ENCODE measurements at regions not wholly inside any gene's neighbourhood (a gene's known extent, or its start where the extent isn't known, plus 50 kb on each side); places are given as distances from the start of the nearest gene placed in this dataset.
A peak's percentile ranks its signal among the peaks of the same experiment; 100 is the strongest.

- H3K9me3 Mint-ChIP-seq, result peaks cover 5% of the 10 kb centered on the region
- no peak overlapping the region for H3K4me3 Mint-ChIP-seq
- no peaks in the 10 kb centered on the region for H3K27me3 Mint-ChIP-seq
- H3K4me1 Mint-ChIP-seq, result no peaks in the 10 kb centered on the region
- H3K36me3 Mint-ChIP-seq, result no peaks in the 10 kb centered on the region
- no peak overlapping the region for H3K27ac Mint-ChIP-seq
- no peak for ATAC-seq
These were observed 269.3 kb downstream of the DMRT2 start for GRCh38 chr9:1319436-1319835.

GRCh38 chr9:1320051-1320557 is 269.9 kb downstream of the DMRT2 start:
- no peaks in the 10 kb centered on the region for H3K27me3 Mint-ChIP-seq
- H3K36me3 Mint-ChIP-seq, result no peaks in the 10 kb centered on the region
- H3K4me3 Mint-ChIP-seq, result no peak overlapping the region
- H3K27ac Mint-ChIP-seq, result no peak overlapping the region
- H3K9me3 Mint-ChIP-seq, result peaks cover 5% of the 10 kb centered on the region
- ATAC-seq, result no peak
- no peaks in the 10 kb centered on the region for H3K4me1 Mint-ChIP-seq

- no peaks in the 10 kb centered on the region for H3K4me1 Mint-ChIP-seq
- no peak overlapping the region for H3K27ac Mint-ChIP-seq
- no peaks in the 10 kb centered on the region for H3K27me3 Mint-ChIP-seq
- peaks cover 5% of the 10 kb centered on the region for H3K9me3 Mint-ChIP-seq
- H3K36me3 Mint-ChIP-seq, result no peaks in the 10 kb centered on the region
- ATAC-seq, result no peak
- no peak overlapping the region for H3K4me3 Mint-ChIP-seq
These were observed 270.5 kb downstream of the DMRT2 start for GRCh38 chr9:1320607-1321195.

- no peak for ATAC-seq
- Mint-ChIP-seq H3K9me3 (no peaks in the 10 kb centered on the region), H3K27ac (no peak overlapping the region), H3K4me3 (no peak overlapping the region), H3K27me3 (no peaks in the 10 kb centered on the region), H3K4me1 (no peaks in the 10 kb centered on the region), H3K36me3 (no peaks in the 10 kb centered on the region)
These were observed 277.3 kb downstream of the DMRT2 start for GRCh38 chr9:1327467-1327866.

GRCh38 chr9:1328341-1328740 is 278.2 kb downstream of the DMRT2 start:
- no peaks in the 10 kb centered on the region for H3K36me3 Mint-ChIP-seq
- no peaks in the 10 kb centered on the region for H3K4me1 Mint-ChIP-seq
- ATAC-seq, result no peak
- H3K9me3 Mint-ChIP-seq, result no peaks in the 10 kb centered on the region
- H3K27me3 Mint-ChIP-seq, result no peaks in the 10 kb centered on the region
- no peak overlapping the region for H3K27ac Mint-ChIP-seq
- no peak overlapping the region for H3K4me3 Mint-ChIP-seq

GRCh38 chr9:1331546-1332038 is 281.4 kb downstream of the DMRT2 start:
- Mint-ChIP-seq H3K4me1 (no peaks in the 10 kb centered on the region), H3K27ac (no peak overlapping the region), H3K27me3 (no peaks in the 10 kb centered on the region), H3K9me3 (no peaks in the 10 kb centered on the region), H3K4me3 (no peak overlapping the region), H3K36me3 (no peaks in the 10 kb centered on the region)
- no peak for ATAC-seq

GRCh38 chr9:1332156-1332555 is 282.0 kb downstream of the DMRT2 start:
- no peak overlapping the region for H3K4me3 Mint-ChIP-seq
- no peak overlapping the region for H3K27ac Mint-ChIP-seq
- no peaks in the 10 kb centered on the region for H3K27me3 Mint-ChIP-seq
- H3K4me1 Mint-ChIP-seq, result no peaks in the 10 kb centered on the region
- H3K36me3 Mint-ChIP-seq, result no peaks in the 10 kb centered on the region
- ATAC-seq, result no peak
- no peaks in the 10 kb centered on the region for H3K9me3 Mint-ChIP-seq

GRCh38 chr9:1335174-1335573 is 285.0 kb downstream of the DMRT2 start:
- H3K27ac Mint-ChIP-seq, result no peak overlapping the region
- ATAC-seq, result peak; percentile 49
- no peaks in the 10 kb centered on the region for H3K4me1 Mint-ChIP-seq
- no peak overlapping the region for H3K4me3 Mint-ChIP-seq
- H3K27me3 Mint-ChIP-seq, result no peaks in the 10 kb centered on the region
- no peaks in the 10 kb centered on the region for H3K36me3 Mint-ChIP-seq
- no peaks in the 10 kb centered on the region for H3K9me3 Mint-ChIP-seq

- H3K4me3 Mint-ChIP-seq, result no peak overlapping the region
- no peaks in the 10 kb centered on the region for H3K4me1 Mint-ChIP-seq
- ATAC-seq, result no peak
- no peaks in the 10 kb centered on the region for H3K27me3 Mint-ChIP-seq
- H3K27ac Mint-ChIP-seq, result no peak overlapping the region
- H3K36me3 Mint-ChIP-seq, result no peaks in the 10 kb centered on the region
- H3K9me3 Mint-ChIP-seq, result no peaks in the 10 kb centered on the region
These were observed 287.0 kb downstream of the DMRT2 start for GRCh38 chr9:1337169-1337568.

- ATAC-seq, result no peak
- H3K4me3 Mint-ChIP-seq, result no peak overlapping the region
- H3K36me3 Mint-ChIP-seq, result no peaks in the 10 kb centered on the region
- H3K9me3 Mint-ChIP-seq, result peaks cover 3% of the 10 kb centered on the region
- no peak overlapping the region for H3K27ac Mint-ChIP-seq
- no peaks in the 10 kb centered on the region for H3K4me1 Mint-ChIP-seq
- H3K27me3 Mint-ChIP-seq, result no peaks in the 10 kb centered on the region
These were observed 290.2 kb downstream of the DMRT2 start for GRCh38 chr9:1340390-1340789.

- no peak overlapping the region for H3K4me3 Mint-ChIP-seq
- H3K27ac Mint-ChIP-seq, result no peak overlapping the region
- peaks cover 9% of the 10 kb centered on the region for H3K27me3 Mint-ChIP-seq
- H3K9me3 Mint-ChIP-seq, result no peaks in the 10 kb centered on the region
- H3K4me1 Mint-ChIP-seq, result no peaks in the 10 kb centered on the region
- no peak for ATAC-seq
- no peaks in the 10 kb centered on the region for H3K36me3 Mint-ChIP-seq
These were observed 303.1 kb downstream of the DMRT2 start for GRCh38 chr9:1353291-1353690.

GRCh38 chr9:1354086-1354485 is 303.9 kb downstream of the DMRT2 start:
- H3K9me3 Mint-ChIP-seq, result no peaks in the 10 kb centered on the region
- no peak for ATAC-seq
- peaks cover 9% of the 10 kb centered on the region for H3K27me3 Mint-ChIP-seq
- no peak overlapping the region for H3K27ac Mint-ChIP-seq
- no peaks in the 10 kb centered on the region for H3K36me3 Mint-ChIP-seq
- no peak overlapping the region for H3K4me3 Mint-ChIP-seq
- no peaks in the 10 kb centered on the region for H3K4me1 Mint-ChIP-seq

- no peak for ATAC-seq
- H3K36me3 Mint-ChIP-seq, result no peaks in the 10 kb centered on the region
- H3K27ac Mint-ChIP-seq, result no peak overlapping the region
- H3K27me3 Mint-ChIP-seq, result peaks cover 9% of the 10 kb centered on the region
- no peaks in the 10 kb centered on the region for H3K4me1 Mint-ChIP-seq
- H3K4me3 Mint-ChIP-seq, result no peak overlapping the region
- no peaks in the 10 kb centered on the region for H3K9me3 Mint-ChIP-seq
These were observed 304.4 kb downstream of the DMRT2 start for GRCh38 chr9:1354606-1355005.

- Mint-ChIP-seq H3K36me3 (no peaks in the 10 kb centered on the region), H3K4me3 (no peak overlapping the region), H3K27ac (no peak overlapping the region), H3K27me3 (peaks cover 9% of the 10 kb centered on the region), H3K9me3 (no peaks in the 10 kb centered on the region), H3K4me1 (no peaks in the 10 kb centered on the region)
- ATAC-seq, result no peak
These were observed 305.5 kb downstream of the DMRT2 start for GRCh38 chr9:1355656-1356055.

- Mint-ChIP-seq H3K27ac (no peak overlapping the region), H3K4me1 (no peaks in the 10 kb centered on the region), H3K4me3 (no peak overlapping the region), H3K9me3 (no peaks in the 10 kb centered on the region), H3K27me3 (no peaks in the 10 kb centered on the region), H3K36me3 (no peaks in the 10 kb centered on the region)
- no peak for ATAC-seq
These were observed 312.7 kb downstream of the DMRT2 start for GRCh38 chr9:1362845-1363244.

- Mint-ChIP-seq H3K4me3 (no peak overlapping the region), H3K9me3 (no peaks in the 10 kb centered on the region), H3K36me3 (no peaks in the 10 kb centered on the region), H3K27ac (no peak overlapping the region), H3K27me3 (no peaks in the 10 kb centered on the region), H3K4me1 (no peaks in the 10 kb centered on the region)
- no peak for ATAC-seq
These were observed 316.1 kb downstream of the DMRT2 start for GRCh38 chr9:1366276-1366675.
